ENCODE measurements at regions not wholly inside any gene's neighbourhood (a gene's known extent, or its start where the extent isn't known, plus 50 kb on each side); places are given as distances from the start of the nearest gene placed in this dataset.

- TF ChIP-seq CTBP2 (IDR thresholded peaks at IDR 0.05; ENCODE audit: borderline replicate concordance, insufficient read depth, insufficient read length, low read length) (no peak), CREB1 (IDR thresholded peaks at IDR 0.05) (no peak)
Observed at GRCh38 chr4:159764343-159764952, 661.6 kb downstream of the RAPGEF2 start (continued).

All from H1 (cell line).